HG03342 (cell line): ENCODE measurements at regions not wholly inside any gene's neighbourhood (a gene's known extent, or its start where the extent isn't known, plus 50 kb on each side); places are given as distances from the start of the nearest gene placed in this dataset.

Source experiments
- ATAC-seq: cut with Tn5 transposase; IDR thresholded peaks from one replicate; pipeline ENCODE4 v1.9.1; 2021; ENCODE audit warnings: mild to moderate bottlenecking, moderate library complexity; ENCODE audit not compliant: unreplicated experiment

- no peak for ATAC-seq
Observed at GRCh38 chr1:38097284-38097898, 50.8 kb upstream of the POU3F1 start.
